Endothelial cell of umbilical vein (primary cell): ENCODE measurements at regions not wholly inside any gene's neighbourhood (a gene's known extent, or its start where the extent isn't known, plus 50 kb on each side); places are given as distances from the start of the nearest gene placed in this dataset.

Experiments
- BruUV-seq: library from RNA; stranded (reverse); fragments of 400-500 nt; replicated peaks from 2 replicates; lab custom pipeline; 2021; lab: Mats Ljungman, UMichigan
- CTCF ChIA-PET: fragments of 300-600, 350-600 bp; sonication (Branson Sonifier 250); formaldehyde crosslinking; loops from one replicate; lab custom pipeline; 2021; ENCODE audit warnings: antibody characterized with exemption, inconsistent platforms; lab: Charles Lee
- POLR2A ChIA-PET: fragments of 300-600, 350-600 bp; sonication (Branson Sonifier 250); formaldehyde crosslinking; loops from one replicate; lab custom pipeline; 2021; ENCODE audit warnings: antibody characterized with exemption, inconsistent platforms; lab: Charles Lee
- DNase-seq: peaks from one replicate; pipeline ENCODE4 v3.0.0-alpha.2; 2011; ENCODE audit warnings: low read depth, low spot score
- FAIRE-seq: peaks from 2 replicates; lab custom pipeline; 2011; peaks lifted over from hg19 to GRCh38; lab: Jason Lieb, UNC
- H2AFZ ChIP-seq: 2 replicates; pipeline ENCODE4 v1.6.0; 2012; ENCODE audit warnings: low read depth, low read length, control low read depth, inconsistent platforms
- H3K27ac ChIP-seq: 2 replicates; pipeline ENCODE4 v1.5.1; 2011; ENCODE audit warnings: low read depth, mild to moderate bottlenecking, control low read depth, low read length, moderate library complexity; ENCODE audit not compliant: insufficient read depth
- H3K27me3 ChIP-seq, 2 experiments: 2 replicates each; pipeline versions ENCODE4 v1.6.0 to v1.6.1; 2011; ENCODE audit warnings: low read length in 2 of 2, mixed read lengths in 1 of 2; ENCODE audit not compliant: control insufficient read depth in 2 of 2, insufficient read depth in 2 of 2
- H3K36me3 ChIP-seq, 2 experiments: 2 replicates in 1 of 2; 3 replicates in 1 of 2; pipeline ENCODE4 v1.5.1; 2011; ENCODE audit warnings: low read length in 2 of 2, mild to moderate bottlenecking in 1 of 2, moderate library complexity in 1 of 2; ENCODE audit not compliant: control insufficient read depth in 2 of 2, insufficient read depth in 2 of 2; ENCODE audit errors: extremely low read depth in 1 of 2
- H3K4me1 ChIP-seq: 3 replicates; pipeline ENCODE4 v1.5.1; 2011; ENCODE audit warnings: mild to moderate bottlenecking, low read length; ENCODE audit not compliant: control insufficient read depth, insufficient read depth; ENCODE audit errors: extremely low read depth
- H3K4me2 ChIP-seq: 2 replicates; pipeline ENCODE4 v1.6.1; 2011; ENCODE audit warnings: low read length, control low read depth, mixed read lengths; ENCODE audit not compliant: insufficient read depth
- H3K4me3 ChIP-seq, 3 experiments: fragments of 200-600 bp in 1 of 3; sonication (generic), shearing (Covaris generic) in 1 of 3; replicated peaks in 1 of 3; 2 replicates each; pipeline ENCODE4 v1.5.1; 2011 to 2016; ENCODE audit warnings: control low read depth in 3 of 3, low read length in 3 of 3, mild to moderate bottlenecking in 2 of 3, inconsistent platforms in 1 of 3, low read depth in 1 of 3, moderate library complexity in 1 of 3; ENCODE audit not compliant: insufficient read depth in 1 of 3
- H3K79me2 ChIP-seq: 2 replicates; pipeline ENCODE4 v1.6.0; 2012; ENCODE audit warnings: low read length, inconsistent platforms; ENCODE audit not compliant: control insufficient read depth, insufficient read depth
- H3K9ac ChIP-seq: replicated peaks from 2 replicates; pipeline ENCODE3; 2011; ENCODE audit warnings: low read length, control low read depth; ENCODE audit not compliant: insufficient read depth; ENCODE audit errors: extremely low read depth
- H3K9me1 ChIP-seq: replicated peaks from 3 replicates; pipeline ENCODE4 v1.6.0; 2011; ENCODE audit warnings: mild to moderate bottlenecking, low read length; ENCODE audit not compliant: control insufficient read depth, insufficient read depth; ENCODE audit errors: extremely low read depth
- H3K9me3 ChIP-seq: replicated peaks from 2 replicates; pipeline ENCODE4 v1.5.1; 2012; ENCODE audit warnings: low read length, inconsistent platforms; ENCODE audit not compliant: control insufficient read depth, insufficient read depth
- H4K20me1 ChIP-seq: replicated peaks from 2 replicates; pipeline ENCODE3; 2011; ENCODE audit warnings: mild to moderate bottlenecking, low read length; ENCODE audit not compliant: control insufficient read depth, insufficient read depth; ENCODE audit errors: extremely low read depth
- EZH2 ChIP-seq: IDR thresholded peaks from 2 replicates; pipeline ENCODE4 v1.6.1; 2012; ENCODE audit warnings: borderline replicate concordance, low read depth, mild to moderate bottlenecking, moderate library complexity, low read length, inconsistent platforms; ENCODE audit not compliant: severe bottlenecking
- FOS ChIP-seq: IDR thresholded peaks from 2 replicates; pipeline ENCODE4 v1.6.1; 2011; ENCODE audit warnings: mild to moderate bottlenecking, low read length, moderate library complexity, borderline replicate concordance; ENCODE audit not compliant: insufficient read depth
- GATA2 ChIP-seq: IDR thresholded peaks from 2 replicates; pipeline ENCODE4 v1.7.0; 2011; ENCODE audit warnings: low read depth, mild to moderate bottlenecking, moderate library complexity, mixed read lengths, low read length; ENCODE audit not compliant: insufficient read length, insufficient read depth
- JUN ChIP-seq: IDR thresholded peaks from 2 replicates; pipeline ENCODE4 v1.6.1; 2011; ENCODE audit warnings: borderline replicate concordance, low read depth; ENCODE audit not compliant: insufficient read length, insufficient read depth
- MYC ChIP-seq: IDR thresholded peaks from one replicate; pipeline ENCODE4 v1.6.1; 2011; ENCODE audit warnings: mild to moderate bottlenecking, low read depth, low read length
- POLR2A ChIP-seq: IDR thresholded peaks from 2 replicates; pipeline ENCODE4 v1.6.1; 2012; ENCODE audit warnings: low read depth, mild to moderate bottlenecking, control low read depth, low read length
- POLR2AphosphoS5 ChIP-seq: IDR thresholded peaks from 2 replicates; pipeline ENCODE4 v1.6.1; 2012; ENCODE audit warnings: low read depth, mild to moderate bottlenecking, control low read depth, low read length, moderate library complexity; ENCODE audit not compliant: insufficient read depth
- dilution Hi-C: fragments of 300-500 bp; cut with MboI; formaldehyde crosslinking; loops from one replicate; pipeline ENCODE4 v1.15.0; 2019; ENCODE audit warnings: low sequenced_read_pairs; ENCODE audit not compliant: extremely low pct_ligation_motif_present
- intact Hi-C: fragments of 100-400 bp; cut with micrococcal nuclease; formaldehyde crosslinking; loops from one replicate; pipeline ENCODE4 v1.10.0; 2022
- TF ChIP-seq, protein P1 (sequence below), 2 donors: IDR thresholded peaks; 1 replicate in 1 of 2; 2 replicates in 1 of 2; pipeline ENCODE4 v1.5.1; 2011; ENCODE audit warnings: low read length in 2 of 2, mild to moderate bottlenecking in 2 of 2, moderate library complexity in 2 of 2, control low read depth in 1 of 2, inconsistent platforms in 1 of 2, low read depth in 1 of 2; ENCODE audit not compliant: insufficient read depth in 1 of 2; ENCODE audit errors: extremely low read depth in 1 of 2
- TF ChIP-seq, protein P2 (sequence below): IDR thresholded peaks from 2 replicates; pipeline ENCODE4 v1.6.1; 2011; ENCODE audit not compliant: insufficient read depth, insufficient read length

DNA sequence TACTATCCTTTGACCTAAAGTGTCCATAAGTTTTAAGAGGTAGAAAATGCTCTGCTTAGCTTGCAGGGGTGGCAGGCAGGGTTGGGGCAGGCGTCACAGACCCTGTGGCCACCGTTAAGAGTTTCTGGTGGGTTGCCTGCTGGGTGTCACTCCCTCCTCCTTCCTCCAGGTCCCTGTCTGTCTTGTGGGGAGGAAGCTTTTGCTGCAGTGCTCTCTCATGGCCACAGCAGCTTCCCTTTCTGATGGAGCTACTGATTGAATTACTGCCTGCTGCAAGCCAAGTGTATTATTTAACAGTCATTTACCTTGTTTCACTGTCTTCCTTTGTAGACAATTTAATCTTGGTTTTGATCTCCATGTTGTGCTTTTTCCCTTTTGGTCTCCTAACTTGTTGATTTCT, 384.6 kb downstream of the IDS start:
- Histone ChIP-seq H4K20me1 (no peaks in the 10 kb centered on the region), H3K9me3 (no peaks in the 10 kb centered on the region), H3K4me2 (no peak overlapping the region), H3K4me1 (no peaks in the 10 kb centered on the region), H3K9me1 (no peaks in the 10 kb centered on the region), H3K4me3 (no peak overlapping the region), H3K36me3 (no peaks in the 10 kb centered on the region), H2AFZ (no peak overlapping the region), H3K9ac (no peak overlapping the region), H3K27ac (no peak overlapping the region), H3K79me2 (no peaks in the 10 kb centered on the region), H3K27me3 (no peaks in the 10 kb centered on the region)
- DNase-seq, result no peak
- ChIA-PET POLR2A (no interaction called here), CTCF (no interaction called here)
- BruUV-seq, result no TSS peak
- dilution Hi-C loops (no loop called here), intact Hi-C loops (no loop called here)
- FAIRE-seq, result no peak
- TF ChIP-seq POLR2AphosphoS5, result no peak
- TF ChIP-seq, protein P1, sequence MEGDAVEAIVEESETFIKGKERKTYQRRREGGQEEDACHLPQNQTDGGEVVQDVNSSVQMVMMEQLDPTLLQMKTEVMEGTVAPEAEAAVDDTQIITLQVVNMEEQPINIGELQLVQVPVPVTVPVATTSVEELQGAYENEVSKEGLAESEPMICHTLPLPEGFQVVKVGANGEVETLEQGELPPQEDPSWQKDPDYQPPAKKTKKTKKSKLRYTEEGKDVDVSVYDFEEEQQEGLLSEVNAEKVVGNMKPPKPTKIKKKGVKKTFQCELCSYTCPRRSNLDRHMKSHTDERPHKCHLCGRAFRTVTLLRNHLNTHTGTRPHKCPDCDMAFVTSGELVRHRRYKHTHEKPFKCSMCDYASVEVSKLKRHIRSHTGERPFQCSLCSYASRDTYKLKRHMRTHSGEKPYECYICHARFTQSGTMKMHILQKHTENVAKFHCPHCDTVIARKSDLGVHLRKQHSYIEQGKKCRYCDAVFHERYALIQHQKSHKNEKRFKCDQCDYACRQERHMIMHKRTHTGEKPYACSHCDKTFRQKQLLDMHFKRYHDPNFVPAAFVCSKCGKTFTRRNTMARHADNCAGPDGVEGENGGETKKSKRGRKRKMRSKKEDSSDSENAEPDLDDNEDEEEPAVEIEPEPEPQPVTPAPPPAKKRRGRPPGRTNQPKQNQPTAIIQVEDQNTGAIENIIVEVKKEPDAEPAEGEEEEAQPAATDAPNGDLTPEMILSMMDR (IDR thresholded peaks at IDR 0.05; ENCODE audit: extremely low read depth in 1 of 2, insufficient read depth in 1 of 2, low read depth in 1 of 2, low read length in 2 of 2), result no peak

DNA sequence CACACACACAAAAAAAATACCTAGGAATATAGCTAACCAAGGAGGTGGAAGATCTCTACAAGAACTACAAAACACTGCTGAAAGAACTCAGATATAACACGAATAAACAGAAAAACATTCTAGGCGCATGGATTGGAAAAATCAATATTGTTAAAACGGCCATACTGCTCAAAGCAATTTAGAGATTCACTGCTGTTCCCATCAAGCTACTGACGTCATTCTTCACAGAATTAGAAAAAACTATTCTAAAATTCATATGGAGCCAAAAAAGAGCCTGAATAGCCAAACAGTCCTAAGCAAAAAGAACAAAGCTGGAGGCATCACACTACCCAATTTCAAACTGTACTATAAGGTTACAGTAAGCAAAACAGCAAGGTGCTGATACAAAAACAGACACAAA, 390.2 kb downstream of the IDS start:
- Histone ChIP-seq H3K9me3 (no peaks in the 10 kb centered on the region), H3K9me1 (no peaks in the 10 kb centered on the region), H2AFZ (no peak overlapping the region), H3K27ac (no peak overlapping the region), H3K4me2 (no peak overlapping the region), H3K36me3 (no peaks in the 10 kb centered on the region), H3K4me3 (no peak overlapping the region), H4K20me1 (no peaks in the 10 kb centered on the region), H3K4me1 (no peaks in the 10 kb centered on the region), H3K27me3 (no peaks in the 10 kb centered on the region), H3K79me2 (no peaks in the 10 kb centered on the region), H3K9ac (no peak overlapping the region)
- POLR2A ChIA-PET, result no interaction called here
- dilution Hi-C loops, result no loop called here
- DNase-seq (no peak), FAIRE-seq (no peak)
- CTCF ChIA-PET, result no interaction called here
- intact Hi-C loops, result no loop called here
- BruUV-seq, result no TSS peak
- TF ChIP-seq MYC (no peak), JUN (no peak), EZH2 (no peak), GATA2 (no peak), FOS (no peak), POLR2AphosphoS5 (no peak), POLR2A (no peak)
- TF ChIP-seq, protein P2, sequence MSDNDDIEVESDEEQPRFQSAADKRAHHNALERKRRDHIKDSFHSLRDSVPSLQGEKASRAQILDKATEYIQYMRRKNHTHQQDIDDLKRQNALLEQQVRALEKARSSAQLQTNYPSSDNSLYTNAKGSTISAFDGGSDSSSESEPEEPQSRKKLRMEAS, result no peak
- TF ChIP-seq, protein P1 (IDR thresholded peaks at IDR 0.05; ENCODE audit: extremely low read depth in 1 of 2, insufficient read depth in 1 of 2, low read depth in 1 of 2, low read length in 2 of 2), result no peak
